SK-N-SH (cell line): ENCODE measurements at regions not wholly inside any gene's neighbourhood (a gene's known extent, or its start where the extent isn't known, plus 50 kb on each side); places are given as distances from the start of the nearest gene placed in this dataset.

Source experiments
- CTCF ChIA-PET: fragments of 300-600, 350-600 bp; formaldehyde crosslinking; extraction: SDS; loops from one replicate; lab custom pipeline; 2021; lab: Yijun Ruan, JAX
- POLR2A ChIA-PET: fragments of 350-600 bp; sonication (Branson Sonifier 250); formaldehyde crosslinking; extraction: SDS; loops from one replicate; lab custom pipeline; 2020; ENCODE audit warnings: antibody characterized with exemption, inconsistent platforms; lab: Yijun Ruan, JAX
- DNase-seq: peaks from one replicate; pipeline ENCODE4 v3.0.0; 2012
- H2AFZ ChIP-seq: fragments of 200-600 bp; sonication (generic); 2 replicates; pipeline ENCODE4 v1.8.1; 2016; ENCODE audit warnings: antibody characterized with exemption, mild to moderate bottlenecking, low read depth
- H3F3A ChIP-seq: fragments of 200-600 bp; sonication (generic); replicated peaks from 2 replicates; pipeline ENCODE3; 2016; ENCODE audit warnings: antibody characterized with exemption, mild to moderate bottlenecking; ENCODE audit not compliant: insufficient read depth
- H3K27ac ChIP-seq, 2 experiments: fragments of 200-500 bp in 1 of 2; fragments of 200-600 bp in 1 of 2; sonication (Bioruptor generic) in 1 of 2; sonication (generic), shearing (Covaris generic) in 1 of 2; 2 replicates each; pipeline versions ENCODE4 v1.5.1 to v1.6.1; 2014 to 2016; ENCODE audit warnings: low read depth in 2 of 2, inconsistent platforms in 1 of 2, low read length in 1 of 2, mild to moderate bottlenecking in 1 of 2, mixed read lengths in 1 of 2
- H3K27me3 ChIP-seq: fragments of 200-600 bp; sonication (generic), shearing (Covaris generic); 2 replicates; pipeline ENCODE4 v1.6.1; 2016; ENCODE audit warnings: mixed run types; ENCODE audit not compliant: insufficient read depth
- H3K36me3 ChIP-seq, 2 experiments: fragments of 200-500 bp in 1 of 2; fragments of 200-600 bp in 1 of 2; sonication (Bioruptor generic) in 1 of 2; sonication (generic) in 1 of 2; replicated peaks in 1 of 2; 2 replicates each; pipeline versions ENCODE3 to v1.5.1; 2014 to 2016; ENCODE audit warnings: low read length in 1 of 2, mild to moderate bottlenecking in 1 of 2; ENCODE audit not compliant: insufficient read depth in 2 of 2, control insufficient read depth in 1 of 2
- H3K4me1 ChIP-seq, 2 experiments: fragments of 200-500 bp in 1 of 2; fragments of 200-600 bp in 1 of 2; sonication (Bioruptor generic) in 1 of 2; sonication (generic), shearing (Covaris generic) in 1 of 2; 2 replicates each; pipeline versions ENCODE4 v1.5.1 to v1.6.1; 2014 to 2016; ENCODE audit warnings: low read depth in 1 of 2, low read length in 1 of 2, mixed run types in 1 of 2; ENCODE audit not compliant: insufficient read depth in 2 of 2, control insufficient read depth in 1 of 2
- H3K4me2 ChIP-seq: fragments of 200-600 bp; sonication (generic), shearing (Covaris generic); 2 replicates; pipeline ENCODE4 v1.6.1; 2017; ENCODE audit warnings: mixed run types
- H3K4me3 ChIP-seq, 2 experiments: fragments of 200-500 bp in 1 of 2; fragments of 200-600 bp in 1 of 2; sonication (Bioruptor generic) in 1 of 2; sonication (generic), shearing (Covaris generic) in 1 of 2; 2 replicates each; pipeline versions ENCODE4 v1.5.1 to v1.8.1; 2014 to 2016; ENCODE audit warnings: low read depth in 2 of 2, inconsistent platforms in 1 of 2, low read length in 1 of 2, mild to moderate bottlenecking in 1 of 2, mixed read lengths in 1 of 2, moderate library complexity in 1 of 2
- H3K79me2 ChIP-seq: fragments of 200-600 bp; sonication (generic); 2 replicates; pipeline ENCODE4 v1.8.1; 2017; ENCODE audit warnings: mild to moderate bottlenecking; ENCODE audit not compliant: insufficient read depth
- H3K9ac ChIP-seq: fragments of 200-600 bp; sonication (generic); 2 replicates; pipeline ENCODE4 v1.6.1; 2017; ENCODE audit warnings: mixed run types
- H3K9me2 ChIP-seq: fragments of 200-600 bp; sonication (generic); 2 replicates; pipeline ENCODE4 v1.6.1; 2017; ENCODE audit warnings: mixed run types
- H3K9me3 ChIP-seq: fragments of 200-600 bp; sonication (generic); 2 replicates; pipeline ENCODE4 v1.6.1; 2017; ENCODE audit warnings: mixed run types, mild to moderate bottlenecking, moderate library complexity
- H4K20me1 ChIP-seq: fragments of 200-600 bp; sonication (generic); 2 replicates; pipeline ENCODE4 v1.6.1; 2017; ENCODE audit warnings: mild to moderate bottlenecking, mixed run types; ENCODE audit not compliant: insufficient read depth
- CTCF ChIP-seq: fragments of 200-600 bp; sonication (generic); IDR thresholded peaks from 2 replicates; pipeline ENCODE4 v1.6.1; 2017; ENCODE audit warnings: antibody characterized with exemption, mild to moderate bottlenecking, moderate library complexity
- ELF1 ChIP-seq: IDR thresholded peaks from 2 replicates; pipeline ENCODE4 v1.4.0; 2012
- EZH2phosphoT487 ChIP-seq: fragments of 200-600 bp; sonication (generic); IDR thresholded peaks from 2 replicates; pipeline ENCODE4 v1.6.1; 2017; ENCODE audit warnings: low read depth, mixed run types, mild to moderate bottlenecking, antibody characterized with exemption, moderate library complexity, borderline replicate concordance
- FOSL2 ChIP-seq: IDR thresholded peaks from 2 replicates; pipeline ENCODE4 v1.4.0; 2012; ENCODE audit warnings: low read depth, mild to moderate bottlenecking, moderate library complexity, borderline replicate concordance
- FOXM1 ChIP-seq: IDR thresholded peaks from 2 replicates; pipeline ENCODE4 v1.4.0; 2012; ENCODE audit warnings: low read depth, mild to moderate bottlenecking
- GATA2 ChIP-seq: sonication (generic); formaldehyde crosslinking; IDR thresholded peaks from 2 replicates; pipeline ENCODE4 v1.5.0; 2020; ENCODE audit warnings: mild to moderate bottlenecking, missing genetic modification reagents
- MEF2A ChIP-seq: IDR thresholded peaks from 2 replicates; pipeline ENCODE4 v1.4.0; 2012; ENCODE audit warnings: low read depth, borderline replicate concordance
- NFIC ChIP-seq: IDR thresholded peaks from 2 replicates; pipeline ENCODE4 v1.4.0; 2012; ENCODE audit warnings: borderline replicate concordance
- NRF1 ChIP-seq: IDR thresholded peaks from 2 replicates; pipeline ENCODE4 v1.6.1; 2012; ENCODE audit warnings: low read depth, mild to moderate bottlenecking, low read length
- TAF1 ChIP-seq: IDR thresholded peaks from 2 replicates; pipeline ENCODE4 v1.6.1; 2012; ENCODE audit warnings: low read depth, mild to moderate bottlenecking, low read length, moderate library complexity, borderline replicate concordance
- USF2 ChIP-seq: fragments of 150-350 bp; IDR thresholded peaks from 2 replicates; pipeline ENCODE4 v1.6.1; 2017; ENCODE audit warnings: antibody characterized with exemption, low read length, low read depth, borderline replicate concordance
- YY1 ChIP-seq: IDR thresholded peaks from 2 replicates; pipeline ENCODE4 v1.4.0; 2012; ENCODE audit warnings: low read depth, mild to moderate bottlenecking
- WGBS: methylation state at CpG from one replicate; pipeline ENCODE4 v1.1.6; 2017; ENCODE audit warnings: low lambda C conversion rate; 5-methylcytosine and 5-hydroxymethylcytosine counted together
- TF ChIP-seq, protein P1 (sequence below): IDR thresholded peaks from 2 replicates; pipeline ENCODE4 v1.4.0; 2012; ENCODE audit warnings: low read depth, borderline replicate concordance

- H3K36me3 ChIP-seq, result no peaks in the 10 kb centered on the region
Observed at GRCh38 chr5:74301576-74301975, 339.0 kb downstream of the ENC1 start.

GRCh38 chr5:74300808-74301389 is 339.6 kb downstream of the ENC1 start:
- WGBS, result 79% methylated on average over 6 of the region's 6 CpGs
- H3K9me3 ChIP-seq, result no peaks in the 10 kb centered on the region
- no peaks in the 10 kb centered on the region for H3K36me3 ChIP-seq
- H3K4me2 ChIP-seq, result no peak overlapping the region
- H3K27me3 ChIP-seq, result no peaks in the 10 kb centered on the region
- H3K9me2 ChIP-seq, result no peaks in the 10 kb centered on the region
- CTCF ChIA-PET, result no interaction called here
- H3K4me1 ChIP-seq, result peaks cover 0 to 6% of the 10 kb centered on the region in 2 experiments; a peak in 2 of 4 replicates
- no peak for DNase-seq
- H3K27ac ChIP-seq, result no peak overlapping the region
- H2AFZ ChIP-seq, result no peak overlapping the region
- no peak overlapping the region for H3K9ac ChIP-seq
- TF ChIP-seq USF2 (no peak), EZH2phosphoT487 (no peak), GATA2 (no peak), NFIC (no peak), TAF1 (no peak), MEF2A (no peak), FOSL2 (no peak), NRF1 (no peak), FOXM1 (no peak)
- TF ChIP-seq, protein P1, sequence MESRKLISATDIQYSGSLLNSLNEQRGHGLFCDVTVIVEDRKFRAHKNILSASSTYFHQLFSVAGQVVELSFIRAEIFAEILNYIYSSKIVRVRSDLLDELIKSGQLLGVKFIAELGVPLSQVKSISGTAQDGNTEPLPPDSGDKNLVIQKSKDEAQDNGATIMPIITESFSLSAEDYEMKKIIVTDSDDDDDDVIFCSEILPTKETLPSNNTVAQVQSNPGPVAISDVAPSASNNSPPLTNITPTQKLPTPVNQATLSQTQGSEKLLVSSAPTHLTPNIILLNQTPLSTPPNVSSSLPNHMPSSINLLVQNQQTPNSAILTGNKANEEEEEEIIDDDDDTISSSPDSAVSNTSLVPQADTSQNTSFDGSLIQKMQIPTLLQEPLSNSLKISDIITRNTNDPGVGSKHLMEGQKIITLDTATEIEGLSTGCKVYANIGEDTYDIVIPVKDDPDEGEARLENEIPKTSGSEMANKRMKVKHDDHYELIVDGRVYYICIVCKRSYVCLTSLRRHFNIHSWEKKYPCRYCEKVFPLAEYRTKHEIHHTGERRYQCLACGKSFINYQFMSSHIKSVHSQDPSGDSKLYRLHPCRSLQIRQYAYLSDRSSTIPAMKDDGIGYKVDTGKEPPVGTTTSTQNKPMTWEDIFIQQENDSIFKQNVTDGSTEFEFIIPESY, result no peak
- TF ChIP-seq, all 33 proteins: peak for 0
- Histone ChIP-seq H3F3A (no peaks in the 10 kb centered on the region), H3K79me2 (no peaks in the 10 kb centered on the region), H4K20me1 (no peaks in the 10 kb centered on the region), H3K4me3 (no peak overlapping the region)
- POLR2A ChIA-PET, result no interaction called here

More at GRCh38 chr5:74301576-74301975, 339.0 kb downstream of the ENC1 start:
- Histone ChIP-seq H3K4me3 (no peak overlapping the region), H3K9me2 (no peaks in the 10 kb centered on the region), H3F3A (no peaks in the 10 kb centered on the region), H3K4me1 (peaks cover 0 to 5% of the 10 kb centered on the region in 2 experiments; a peak in 2 of 4 replicates), H3K27ac (no peak overlapping the region), H2AFZ (no peak overlapping the region), H4K20me1 (no peaks in the 10 kb centered on the region), H3K27me3 (no peaks in the 10 kb centered on the region), H3K9ac (no peak overlapping the region), H3K79me2 (no peaks in the 10 kb centered on the region), H3K4me2 (no peak overlapping the region), H3K9me3 (no peaks in the 10 kb centered on the region)
- CTCF ChIA-PET, result interaction anchor here (1.3 kb wide), 1 partner anchor 22 kb away, joined by 3 read pairs; no protein-coding TSS in a partner anchor
- TF ChIP-seq MEF2A, result no peak
- no peak for TF ChIP-seq GATA2
- TF ChIP-seq USF2, result no peak
- no peak for TF ChIP-seq YY1
- no peak for TF ChIP-seq NFIC
- TF ChIP-seq ELF1, result no peak
- no peak for TF ChIP-seq CTCF
- POLR2A ChIA-PET, result no interaction called here
- no peak for DNase-seq
